Prostate gland (tissue), 2 donors: ENCODE measurements at regions not wholly inside any gene's neighbourhood (a gene's known extent, or its start where the extent isn't known, plus 50 kb on each side); places are given as distances from the start of the nearest gene placed in this dataset.

Source experiments
- POLR2A ChIP-seq: fragments of 450-650 bp; IDR thresholded peaks from one replicate; pipeline ENCODE4 v1.6.1; 2016; ENCODE audit warnings: antibody characterized with exemption, mild to moderate bottlenecking
- TF ChIP-seq, protein P1 (sequence below), 4 experiments: fragments of 200-600 bp in 2 of 4; fragments of 450-650 bp in 2 of 4; sonication (generic) in 2 of 4; IDR thresholded peaks; 1 replicate in 3 of 4; 2 replicates in 1 of 4; pipeline ENCODE4 v1.5.1; 2016 to 2019; ENCODE audit warnings: antibody characterized with exemption in 4 of 4, mild to moderate bottlenecking in 2 of 4, moderate library complexity in 2 of 4

DNA sequence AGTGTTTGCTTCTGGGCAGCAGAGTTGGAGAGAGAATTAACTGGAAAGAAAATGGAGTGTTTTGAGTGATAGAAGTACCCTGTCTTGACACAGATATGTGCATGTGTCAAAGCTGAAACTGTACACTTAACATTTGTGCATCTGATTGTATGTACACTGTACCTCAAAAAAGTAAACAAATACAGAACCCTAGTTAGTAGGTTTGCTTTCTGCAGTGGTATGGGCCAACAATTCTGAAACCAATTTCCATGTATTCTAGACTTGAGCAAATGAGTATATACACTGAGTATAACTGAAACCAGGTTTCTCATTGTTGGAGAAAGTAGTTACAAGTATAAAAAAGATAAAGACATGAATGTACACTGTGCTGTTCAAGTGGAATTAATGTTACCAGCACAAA, 52.4 kb downstream of the ELAPOR2 start:
- TF ChIP-seq, protein P1, sequence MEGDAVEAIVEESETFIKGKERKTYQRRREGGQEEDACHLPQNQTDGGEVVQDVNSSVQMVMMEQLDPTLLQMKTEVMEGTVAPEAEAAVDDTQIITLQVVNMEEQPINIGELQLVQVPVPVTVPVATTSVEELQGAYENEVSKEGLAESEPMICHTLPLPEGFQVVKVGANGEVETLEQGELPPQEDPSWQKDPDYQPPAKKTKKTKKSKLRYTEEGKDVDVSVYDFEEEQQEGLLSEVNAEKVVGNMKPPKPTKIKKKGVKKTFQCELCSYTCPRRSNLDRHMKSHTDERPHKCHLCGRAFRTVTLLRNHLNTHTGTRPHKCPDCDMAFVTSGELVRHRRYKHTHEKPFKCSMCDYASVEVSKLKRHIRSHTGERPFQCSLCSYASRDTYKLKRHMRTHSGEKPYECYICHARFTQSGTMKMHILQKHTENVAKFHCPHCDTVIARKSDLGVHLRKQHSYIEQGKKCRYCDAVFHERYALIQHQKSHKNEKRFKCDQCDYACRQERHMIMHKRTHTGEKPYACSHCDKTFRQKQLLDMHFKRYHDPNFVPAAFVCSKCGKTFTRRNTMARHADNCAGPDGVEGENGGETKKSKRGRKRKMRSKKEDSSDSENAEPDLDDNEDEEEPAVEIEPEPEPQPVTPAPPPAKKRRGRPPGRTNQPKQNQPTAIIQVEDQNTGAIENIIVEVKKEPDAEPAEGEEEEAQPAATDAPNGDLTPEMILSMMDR (IDR thresholded peaks at IDR 0.05): no peak
- no peak for TF ChIP-seq POLR2A
